Choroid plexus epithelial cell (primary cell): ENCODE measurements at regions not wholly inside any gene's neighbourhood (a gene's known extent, or its start where the extent isn't known, plus 50 kb on each side); places are given as distances from the start of the nearest gene placed in this dataset.

Experiments
- DNase-seq: peaks from one replicate; pipeline ENCODE4 v3.0.0-alpha.2; 2010; ENCODE audit warnings: low read depth
- H3K4me3 ChIP-seq: 2 replicates; pipeline ENCODE4 v1.5.1; 2011; ENCODE audit warnings: low read depth, mild to moderate bottlenecking, control low read depth, low read length, moderate library complexity
- TF ChIP-seq, protein P1 (sequence below): conservative IDR thresholded peaks from 2 replicates; pipeline ENCODE4 v1.5.1; 2011; ENCODE audit warnings: low read depth, mild to moderate bottlenecking, control low read depth, inconsistent platforms, low read length, moderate library complexity

DNA sequence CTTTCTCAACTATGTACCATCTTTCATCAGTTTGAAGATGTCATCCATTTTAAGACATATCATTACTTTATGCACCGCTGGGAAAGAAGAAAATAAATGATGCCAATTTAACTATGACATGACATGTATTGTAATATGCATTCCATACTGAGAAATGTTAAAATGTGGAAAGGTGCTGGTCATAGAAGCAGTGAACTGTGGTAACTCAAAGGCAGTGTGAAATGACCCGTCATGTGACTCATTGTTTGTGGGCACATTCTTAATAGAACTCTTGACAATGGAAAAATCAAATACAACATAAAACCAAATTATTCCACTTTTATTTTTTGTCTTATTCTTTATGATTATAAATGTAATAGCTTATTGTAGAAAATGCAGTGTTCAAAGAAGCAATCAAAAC, 455.0 kb upstream of the ST6GAL2 start:
- DNase-seq = no peak
- H3K4me3 ChIP-seq = no peak overlapping the region
- TF ChIP-seq, protein P1, sequence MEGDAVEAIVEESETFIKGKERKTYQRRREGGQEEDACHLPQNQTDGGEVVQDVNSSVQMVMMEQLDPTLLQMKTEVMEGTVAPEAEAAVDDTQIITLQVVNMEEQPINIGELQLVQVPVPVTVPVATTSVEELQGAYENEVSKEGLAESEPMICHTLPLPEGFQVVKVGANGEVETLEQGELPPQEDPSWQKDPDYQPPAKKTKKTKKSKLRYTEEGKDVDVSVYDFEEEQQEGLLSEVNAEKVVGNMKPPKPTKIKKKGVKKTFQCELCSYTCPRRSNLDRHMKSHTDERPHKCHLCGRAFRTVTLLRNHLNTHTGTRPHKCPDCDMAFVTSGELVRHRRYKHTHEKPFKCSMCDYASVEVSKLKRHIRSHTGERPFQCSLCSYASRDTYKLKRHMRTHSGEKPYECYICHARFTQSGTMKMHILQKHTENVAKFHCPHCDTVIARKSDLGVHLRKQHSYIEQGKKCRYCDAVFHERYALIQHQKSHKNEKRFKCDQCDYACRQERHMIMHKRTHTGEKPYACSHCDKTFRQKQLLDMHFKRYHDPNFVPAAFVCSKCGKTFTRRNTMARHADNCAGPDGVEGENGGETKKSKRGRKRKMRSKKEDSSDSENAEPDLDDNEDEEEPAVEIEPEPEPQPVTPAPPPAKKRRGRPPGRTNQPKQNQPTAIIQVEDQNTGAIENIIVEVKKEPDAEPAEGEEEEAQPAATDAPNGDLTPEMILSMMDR = no peak

- TF ChIP-seq, protein P1 = no peak
- DNase-seq = no peak
- H3K4me3 ChIP-seq = no peak overlapping the region
Observed at GRCh38 chr2:107349329-107349728, 463.4 kb upstream of the ST6GAL2 start.

DNA sequence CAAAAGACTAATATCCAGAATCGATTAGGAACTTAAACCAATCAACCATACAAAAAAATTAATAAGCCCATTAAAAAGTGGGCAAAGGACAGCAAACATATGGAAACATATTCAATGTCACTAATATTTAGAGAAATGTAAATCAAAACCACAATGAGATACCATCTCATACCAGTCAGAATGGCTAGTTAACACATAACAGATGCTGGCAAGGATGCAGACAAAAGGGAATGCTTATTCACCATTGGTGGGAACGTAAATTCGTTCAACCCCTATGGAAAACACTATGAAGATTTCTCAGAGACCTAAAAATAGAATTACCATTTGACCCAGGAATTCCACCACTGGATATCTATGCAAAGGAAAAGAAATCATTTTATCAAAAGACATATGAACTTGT, 468.2 kb upstream of the ST6GAL2 start:
- TF ChIP-seq, protein P1 = no peak
- no peak for DNase-seq
- no peak overlapping the region for H3K4me3 ChIP-seq

DNA sequence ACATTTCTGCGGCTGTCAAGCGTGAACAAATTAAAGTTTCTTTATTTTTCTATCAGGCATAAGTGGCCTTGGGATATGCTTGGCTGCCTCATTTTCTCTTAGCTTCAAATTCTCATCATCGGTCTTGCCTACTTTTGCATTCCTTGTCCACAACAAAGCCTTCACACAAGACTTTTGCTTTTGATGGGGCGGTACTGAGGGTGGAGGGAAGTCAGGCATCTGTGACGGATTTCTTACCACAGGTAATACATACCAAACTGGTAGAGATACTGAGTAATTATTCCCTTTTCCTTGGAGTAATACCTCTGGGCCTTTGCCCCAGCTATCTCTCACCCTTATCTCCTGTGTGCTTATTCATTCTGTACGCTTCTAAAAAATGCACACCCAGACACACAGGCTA, 468.3 kb upstream of the RGPD4 start:
- TF ChIP-seq, protein P1 = no peak
- no peak overlapping the region for H3K4me3 ChIP-seq
- no peak for DNase-seq

- H3K4me3 ChIP-seq = no peak overlapping the region
- TF ChIP-seq, protein P1 = no peak
- DNase-seq = no peak
Observed at GRCh38 chr2:107359021-107359420, 467.7 kb upstream of the RGPD4 start.

DNA sequence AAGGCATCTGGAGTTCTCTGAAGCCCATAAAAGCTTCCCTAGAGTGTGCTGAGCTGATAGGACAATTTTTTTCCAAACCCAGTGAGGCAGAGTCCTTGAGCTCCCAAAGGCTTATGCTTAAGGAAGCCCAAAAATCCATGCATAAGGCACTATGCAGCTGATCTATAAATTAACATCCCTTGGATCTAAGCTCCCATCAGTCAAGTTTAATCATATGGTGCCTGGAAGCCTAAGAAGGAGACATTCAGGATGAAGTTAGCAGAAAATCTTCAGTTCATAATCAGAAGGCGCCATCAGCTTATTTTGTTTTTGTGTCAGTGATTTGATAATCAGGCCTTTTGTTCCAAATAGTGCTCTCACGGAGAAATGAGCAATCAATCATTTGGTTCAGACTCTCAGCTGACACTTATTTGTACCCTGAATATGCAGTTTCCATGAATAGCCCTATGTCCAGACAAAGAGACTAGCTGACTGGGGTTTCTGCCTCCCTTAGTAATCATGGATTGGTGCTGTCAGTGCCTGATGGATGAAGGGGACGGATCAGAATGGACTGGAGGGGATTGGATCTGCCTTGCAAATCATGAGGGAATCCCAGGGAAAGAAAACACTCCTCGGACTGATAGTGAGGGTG, 464.8 kb upstream of the RGPD4 start:
- no peak for DNase-seq
- TF ChIP-seq, protein P1 = no peak
- H3K4me3 ChIP-seq = no peak overlapping the region

- H3K4me3 ChIP-seq = no peak overlapping the region
- TF ChIP-seq, protein P1 = no peak
- no peak for DNase-seq
Observed at GRCh38 chr2:107362993-107363392, 463.7 kb upstream of the RGPD4 start.
